ENCODE measurements at regions not wholly inside any gene's neighbourhood (a gene's known extent, or its start where the extent isn't known, plus 50 kb on each side); places are given as distances from the start of the nearest gene placed in this dataset.

- no peak for TF ChIP-seq EZH2phosphoT487 (IDR thresholded peaks at IDR 0.05; ENCODE audit: borderline replicate concordance, low read depth, low read length)
- TF ChIP-seq CTCF (conservative IDR thresholded peaks at IDR 0.05; ENCODE audit: low read length): no peak
Measured at GRCh38 chr18:78309924-78310323, 669.7 kb upstream of the SALL3 start.
